ENCODE measurements at regions not wholly inside any gene's neighbourhood (a gene's known extent, or its start where the extent isn't known, plus 50 kb on each side); places are given as distances from the start of the nearest gene placed in this dataset.

DNA sequence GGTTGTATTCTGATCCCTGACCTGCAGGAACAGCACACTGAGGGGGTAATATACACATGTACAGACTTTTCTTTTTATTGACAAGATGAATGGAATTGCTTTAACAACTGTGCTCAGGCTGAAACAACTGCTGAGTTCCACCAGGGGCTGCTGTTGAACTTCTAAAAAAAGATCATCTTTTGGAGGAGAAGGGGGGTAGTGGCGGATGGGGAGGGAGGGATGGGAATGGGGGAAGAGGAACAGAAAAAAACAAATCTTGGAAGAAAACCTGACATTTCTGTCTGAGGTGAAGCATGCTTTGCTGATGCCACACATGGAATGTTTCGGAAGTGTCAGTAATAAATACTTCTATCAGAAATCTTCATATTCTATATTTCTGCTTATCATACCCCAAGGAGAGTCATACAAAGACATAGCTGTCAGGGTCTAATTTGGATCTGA, 75.0 kb downstream of the RWDD3 start:
- TF ChIP-seq, protein P1, sequence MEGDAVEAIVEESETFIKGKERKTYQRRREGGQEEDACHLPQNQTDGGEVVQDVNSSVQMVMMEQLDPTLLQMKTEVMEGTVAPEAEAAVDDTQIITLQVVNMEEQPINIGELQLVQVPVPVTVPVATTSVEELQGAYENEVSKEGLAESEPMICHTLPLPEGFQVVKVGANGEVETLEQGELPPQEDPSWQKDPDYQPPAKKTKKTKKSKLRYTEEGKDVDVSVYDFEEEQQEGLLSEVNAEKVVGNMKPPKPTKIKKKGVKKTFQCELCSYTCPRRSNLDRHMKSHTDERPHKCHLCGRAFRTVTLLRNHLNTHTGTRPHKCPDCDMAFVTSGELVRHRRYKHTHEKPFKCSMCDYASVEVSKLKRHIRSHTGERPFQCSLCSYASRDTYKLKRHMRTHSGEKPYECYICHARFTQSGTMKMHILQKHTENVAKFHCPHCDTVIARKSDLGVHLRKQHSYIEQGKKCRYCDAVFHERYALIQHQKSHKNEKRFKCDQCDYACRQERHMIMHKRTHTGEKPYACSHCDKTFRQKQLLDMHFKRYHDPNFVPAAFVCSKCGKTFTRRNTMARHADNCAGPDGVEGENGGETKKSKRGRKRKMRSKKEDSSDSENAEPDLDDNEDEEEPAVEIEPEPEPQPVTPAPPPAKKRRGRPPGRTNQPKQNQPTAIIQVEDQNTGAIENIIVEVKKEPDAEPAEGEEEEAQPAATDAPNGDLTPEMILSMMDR (IDR thresholded peaks at IDR 0.05; ENCODE audit: insufficient read depth, low read depth, low read length), result peak; percentile 55
- TF ChIP-seq EZH2 (IDR thresholded peaks at IDR 0.05; ENCODE audit: insufficient read depth, low read length), result no peak

Data from astrocyte (in vitro differentiated cells and primary cell).